Gastrocnemius medialis (tissue), 4 donors: ENCODE measurements at regions not wholly inside any gene's neighbourhood (a gene's known extent, or its start where the extent isn't known, plus 50 kb on each side); places are given as distances from the start of the nearest gene placed in this dataset.

Experiments used
- CTCF ChIP-seq, 5 experiments: fragments of 450-650 bp in 3 of 5; fragments of 200-600 bp in 2 of 5; sonication (generic) in 2 of 5; IDR thresholded peaks in 4 of 5; conservative IDR thresholded peaks in 1 of 5; 1 replicate in 4 of 5; 2 replicates in 1 of 5; pipeline ENCODE4 v1.5.1; 2016 to 2019; ENCODE audit warnings: antibody characterized with exemption in 5 of 5, mild to moderate bottlenecking in 3 of 5, moderate library complexity in 3 of 5
- POLR2A ChIP-seq, 2 donors: fragments of 450-650 bp; IDR thresholded peaks; one replicate each; pipeline ENCODE4 v1.6.1; 2017; ENCODE audit warnings: antibody characterized with exemption in 2 of 2, mild to moderate bottlenecking in 2 of 2, moderate library complexity in 2 of 2

DNA sequence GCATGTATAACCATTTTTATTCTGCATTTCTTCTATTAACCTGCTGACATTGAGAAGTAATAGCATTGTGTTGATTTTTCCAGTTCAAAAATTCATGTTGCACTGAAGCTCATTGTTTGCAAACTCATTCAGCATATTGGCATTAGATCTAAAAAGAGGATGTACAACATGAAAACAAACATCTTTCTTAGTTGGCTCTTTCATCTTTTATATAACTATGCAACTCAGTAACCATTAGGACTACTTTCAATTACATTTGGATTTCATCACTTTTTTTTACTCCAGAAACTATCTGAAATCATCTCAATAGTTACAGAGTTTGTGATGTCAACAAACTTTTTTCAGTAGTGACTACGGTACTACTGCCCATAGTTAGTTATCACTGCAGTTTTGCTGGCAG, 346.0 kb upstream of the EPHA5 start:
- no peak for TF ChIP-seq CTCF (IDR thresholded peaks at IDR 0.05 in 4 of 5, conservative IDR thresholded peaks at IDR 0.05 in 1 of 5)
- no peak for TF ChIP-seq POLR2A (IDR thresholded peaks at IDR 0.05)
